Bronchial epithelial cell (primary cell): ENCODE measurements at regions not wholly inside any gene's neighbourhood (a gene's known extent, or its start where the extent isn't known, plus 50 kb on each side); places are given as distances from the start of the nearest gene placed in this dataset.
A peak's percentile ranks its signal among the peaks of the same experiment; 100 is the strongest.
"Not testable (repeated sequence)": the region's sequence is repeated elsewhere in the genome, so short reads cannot be mapped to it uniquely, and the experiment has no call there.

ENCODE experiments used
- DNase-seq: peaks from one replicate; pipeline ENCODE4 v3.0.0-alpha.2; 2010; ENCODE audit warnings: low read depth
- FAIRE-seq: peaks from 2 replicates; lab custom pipeline; 2011; peaks lifted over from hg19 to GRCh38; lab: Jason Lieb, UNC
- H3K27me3 ChIP-seq: 2 replicates; pipeline ENCODE4 v1.5.1; 2011; ENCODE audit warnings: low read length; ENCODE audit not compliant: control insufficient read depth, insufficient read depth
- H3K36me3 ChIP-seq: 2 replicates; pipeline ENCODE4 v1.5.1; 2011; ENCODE audit warnings: low read length; ENCODE audit not compliant: control insufficient read depth, insufficient read depth
- H3K4me3 ChIP-seq: 2 replicates; pipeline ENCODE4 v1.5.1; 2011; ENCODE audit warnings: mild to moderate bottlenecking, low read depth, low read length, control low read depth
- TF ChIP-seq, protein P1 (sequence below): IDR thresholded peaks from 2 replicates; pipeline ENCODE4 v1.5.1; 2011; ENCODE audit warnings: mild to moderate bottlenecking, moderate library complexity, low read length, control low read depth, inconsistent platforms; ENCODE audit not compliant: insufficient read depth, severe bottlenecking

DNA sequence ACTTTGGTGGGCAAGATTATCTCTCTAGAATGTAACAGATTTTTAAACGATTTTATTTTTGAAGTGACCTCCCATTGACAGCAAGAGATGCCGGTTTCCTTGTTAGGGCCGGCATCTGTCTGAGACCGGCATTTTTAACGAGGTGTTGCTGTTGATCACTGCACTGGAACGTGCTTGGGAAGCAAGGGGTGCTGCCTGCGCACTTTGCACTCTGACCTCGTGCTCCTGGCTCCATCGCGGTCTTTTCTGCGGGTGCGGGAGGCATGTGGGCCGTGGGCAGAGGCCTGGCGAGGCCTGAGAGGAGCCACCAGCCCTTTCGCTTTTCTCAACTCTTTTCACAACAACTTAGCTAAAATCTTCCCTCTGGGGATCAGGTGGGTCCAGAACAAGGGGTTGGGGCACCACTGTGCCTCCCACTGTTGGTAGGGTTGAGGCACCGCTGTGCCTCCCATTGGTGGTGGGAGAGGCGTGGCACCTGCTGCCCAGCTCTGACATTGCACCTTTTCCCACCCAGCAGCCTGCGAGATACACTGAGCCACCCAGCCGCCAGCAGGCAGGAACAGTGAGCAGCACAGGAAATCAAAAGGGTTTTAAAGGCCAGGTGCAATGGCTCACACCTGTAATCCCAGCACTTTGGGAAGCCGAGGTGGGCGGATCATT lies 209.5 kb downstream of the LAT start:
- not testable (repeated sequence) for H3K36me3 ChIP-seq, DNase-seq, H3K27me3 ChIP-seq, FAIRE-seq, H3K4me3 ChIP-seq

- not testable (repeated sequence) for FAIRE-seq, DNase-seq, H3K4me3 ChIP-seq, H3K36me3 ChIP-seq, H3K27me3 ChIP-seq
Measured at GRCh38 chr16:29193634-29194033, 208.8 kb downstream of the LAT start.

DNA sequence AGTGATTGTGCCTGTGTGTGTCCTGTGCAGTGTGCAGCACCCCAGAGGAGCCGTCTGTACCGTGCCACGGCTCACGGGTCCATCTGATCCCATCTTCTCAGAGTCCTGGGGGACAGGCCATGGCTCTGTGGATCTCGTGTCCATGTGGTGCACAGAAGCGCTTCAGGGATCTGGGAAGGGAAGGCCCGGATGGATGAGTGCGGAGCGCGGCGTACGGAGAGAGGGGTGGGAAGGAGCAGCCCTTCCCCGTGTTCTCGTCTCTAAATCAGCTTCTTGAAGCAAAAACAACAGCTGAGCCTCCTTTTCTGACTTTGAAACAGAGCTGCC lies 208.4 kb downstream of the LAT start:
- peak; percentile 98 for FAIRE-seq
- not testable (repeated sequence) for H3K4me3 ChIP-seq, DNase-seq

GRCh38 chr16:29192329-29193247 lies 207.7 kb downstream of the LAT start:
- FAIRE-seq (no peak), DNase-seq (no peak)
- peaks cover 2% of the 10 kb centered on the region for H3K27me3 ChIP-seq
- H3K36me3 ChIP-seq, result no peaks in the 10 kb centered on the region
- H3K4me3 ChIP-seq, result no peak overlapping the region
- TF ChIP-seq, protein P1, sequence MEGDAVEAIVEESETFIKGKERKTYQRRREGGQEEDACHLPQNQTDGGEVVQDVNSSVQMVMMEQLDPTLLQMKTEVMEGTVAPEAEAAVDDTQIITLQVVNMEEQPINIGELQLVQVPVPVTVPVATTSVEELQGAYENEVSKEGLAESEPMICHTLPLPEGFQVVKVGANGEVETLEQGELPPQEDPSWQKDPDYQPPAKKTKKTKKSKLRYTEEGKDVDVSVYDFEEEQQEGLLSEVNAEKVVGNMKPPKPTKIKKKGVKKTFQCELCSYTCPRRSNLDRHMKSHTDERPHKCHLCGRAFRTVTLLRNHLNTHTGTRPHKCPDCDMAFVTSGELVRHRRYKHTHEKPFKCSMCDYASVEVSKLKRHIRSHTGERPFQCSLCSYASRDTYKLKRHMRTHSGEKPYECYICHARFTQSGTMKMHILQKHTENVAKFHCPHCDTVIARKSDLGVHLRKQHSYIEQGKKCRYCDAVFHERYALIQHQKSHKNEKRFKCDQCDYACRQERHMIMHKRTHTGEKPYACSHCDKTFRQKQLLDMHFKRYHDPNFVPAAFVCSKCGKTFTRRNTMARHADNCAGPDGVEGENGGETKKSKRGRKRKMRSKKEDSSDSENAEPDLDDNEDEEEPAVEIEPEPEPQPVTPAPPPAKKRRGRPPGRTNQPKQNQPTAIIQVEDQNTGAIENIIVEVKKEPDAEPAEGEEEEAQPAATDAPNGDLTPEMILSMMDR, result no peak

More for the DNA sequence above, 208.4 kb downstream of the LAT start:
- H3K27me3 ChIP-seq, H3K36me3 ChIP-seq: not testable (repeated sequence)

- not testable (repeated sequence) for H3K4me3 ChIP-seq, DNase-seq, H3K36me3 ChIP-seq, H3K27me3 ChIP-seq, FAIRE-seq
Measured at GRCh38 chr16:29191636-29192180, 206.9 kb downstream of the LAT start.

GRCh38 chr16:29190553-29191431 lies 205.9 kb downstream of the LAT start:
- not testable (repeated sequence) for H3K36me3 ChIP-seq, H3K4me3 ChIP-seq, DNase-seq, H3K27me3 ChIP-seq
- peak; percentile 83 for FAIRE-seq

DNA sequence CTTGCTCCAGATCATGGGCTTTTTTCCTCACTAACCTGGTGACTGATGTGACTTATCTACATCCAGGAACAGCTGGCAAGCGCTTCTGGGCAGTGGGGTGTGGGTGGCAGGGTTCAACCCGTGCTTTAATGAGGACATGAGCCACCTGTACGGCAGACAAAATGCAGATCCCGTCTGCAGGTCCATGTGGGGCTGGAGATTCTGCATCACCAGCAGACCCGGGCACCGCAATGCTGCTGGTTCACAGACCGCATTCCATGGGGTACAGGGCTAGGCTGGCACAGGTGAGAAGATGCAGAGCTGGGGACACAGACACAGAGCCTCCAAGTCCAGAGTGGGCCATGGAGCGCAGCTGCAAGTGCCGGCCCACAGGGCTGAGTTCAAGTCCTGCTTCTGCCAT lies 204.0 kb downstream of the LAT start:
- H3K36me3 ChIP-seq, DNase-seq, H3K4me3 ChIP-seq, H3K27me3 ChIP-seq: not testable (repeated sequence)
- peak; percentile 23 for FAIRE-seq

DNA sequence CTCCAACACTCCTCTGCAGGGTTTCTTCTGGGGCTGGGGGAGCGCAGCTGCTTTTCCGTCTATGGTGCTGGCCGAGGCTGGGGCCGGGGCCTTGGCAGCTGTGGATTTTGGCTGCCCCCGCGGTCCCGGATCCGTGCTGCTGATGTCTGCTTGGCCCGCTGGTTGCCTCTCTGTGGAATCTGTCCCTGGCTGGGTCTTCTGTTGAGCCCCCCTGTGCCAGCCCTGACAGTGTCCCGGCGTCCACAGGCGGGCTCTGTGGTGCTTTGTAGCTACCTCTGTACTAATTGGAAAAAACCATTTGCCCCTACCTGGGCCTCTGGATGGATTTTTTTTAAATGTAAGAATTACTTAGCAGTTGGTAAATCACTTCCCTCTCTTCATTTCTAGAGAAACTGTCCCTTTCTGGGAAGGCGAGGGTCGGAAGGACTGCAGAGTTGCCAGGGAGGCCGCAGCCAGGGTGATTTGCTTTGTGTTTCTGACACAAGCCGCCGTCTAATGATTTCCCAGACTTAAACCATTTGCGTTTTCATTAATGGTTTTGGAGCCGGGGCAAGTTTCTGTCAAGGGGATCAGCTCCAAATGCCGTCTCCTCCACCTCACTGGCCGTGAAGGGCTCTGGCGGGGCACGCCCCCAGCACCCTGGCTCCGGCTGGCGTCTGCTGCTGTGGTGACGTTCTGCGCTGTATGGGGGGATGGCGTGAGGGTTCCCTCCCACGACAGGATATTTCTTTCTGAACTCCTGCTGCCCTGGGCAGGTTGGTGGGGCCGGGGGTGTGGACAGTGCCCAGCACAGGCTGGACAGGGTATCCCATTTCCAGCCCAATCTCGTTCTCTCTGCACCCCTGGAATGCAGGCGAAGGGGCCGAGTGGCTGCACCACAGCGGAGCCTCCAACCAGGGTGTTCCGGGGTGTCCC lies 201.7 kb downstream of the LAT start:
- H3K36me3 ChIP-seq, H3K4me3 ChIP-seq, DNase-seq, H3K27me3 ChIP-seq, FAIRE-seq: not testable (repeated sequence)

DNA sequence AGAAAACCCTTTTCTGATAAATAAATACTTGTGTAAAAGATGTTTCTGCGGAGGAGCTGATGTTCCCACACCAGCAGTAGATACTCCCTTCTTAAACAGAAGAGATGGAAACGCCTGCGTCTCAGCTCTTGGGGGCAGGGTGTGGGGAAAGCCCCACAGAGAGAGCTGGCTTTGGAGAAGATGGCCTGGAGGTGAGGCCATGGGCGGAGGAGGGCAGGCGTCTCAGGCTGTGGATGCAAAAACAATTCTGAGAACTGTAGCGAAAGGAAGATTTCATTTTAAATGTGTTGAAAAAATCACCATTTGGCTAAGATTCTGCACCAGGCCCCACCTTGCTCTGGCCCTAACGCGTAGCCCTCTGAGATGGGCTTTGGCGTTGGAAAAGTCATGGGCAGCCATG lies 201.0 kb downstream of the LAT start:
- H3K36me3 ChIP-seq, H3K4me3 ChIP-seq, DNase-seq, H3K27me3 ChIP-seq, FAIRE-seq: not testable (repeated sequence)

DNA sequence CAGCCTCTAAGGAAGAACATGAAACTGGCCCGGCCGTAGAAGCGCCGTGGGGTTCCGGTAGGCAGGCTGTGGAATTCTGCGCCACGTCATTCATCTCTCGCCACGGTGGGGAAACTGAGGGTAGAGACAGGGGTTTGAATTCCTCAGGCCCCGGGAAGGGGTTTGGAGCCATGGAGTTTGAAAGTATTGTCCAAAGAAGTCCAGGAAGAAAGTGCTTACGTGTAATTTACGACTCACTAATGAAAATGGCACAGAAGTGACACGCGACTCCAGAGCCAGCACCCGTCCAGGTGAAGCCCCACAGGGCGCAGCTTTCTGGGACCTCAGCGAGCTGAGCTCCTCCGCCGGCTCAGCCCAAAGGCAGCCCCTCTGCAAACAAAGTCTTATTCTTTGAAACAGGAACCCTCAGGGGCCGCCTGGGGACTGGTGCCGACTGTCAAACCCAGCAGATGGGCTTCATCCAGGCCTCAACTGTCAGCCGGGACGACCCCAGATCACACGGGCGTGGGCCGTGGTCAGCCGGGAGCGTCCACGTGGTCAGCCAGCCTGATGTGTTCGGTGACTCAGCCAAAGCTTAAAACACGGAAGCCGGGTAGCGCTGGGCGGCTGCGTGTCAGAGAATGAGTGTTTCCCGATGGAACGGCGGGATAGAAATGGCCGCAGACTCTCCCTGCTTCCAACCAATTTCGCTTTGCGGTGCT lies 200.0 kb downstream of the LAT start:
- not testable (repeated sequence) for FAIRE-seq, H3K4me3 ChIP-seq, H3K27me3 ChIP-seq, H3K36me3 ChIP-seq, DNase-seq
